H9 (cell line): ENCODE measurements at regions not wholly inside any gene's neighbourhood (a gene's known extent, or its start where the extent isn't known, plus 50 kb on each side); places are given as distances from the start of the nearest gene placed in this dataset.

ENCODE experiments used
- DNase-seq: peaks from one replicate; pipeline ENCODE4 v3.0.0-alpha.2; 2017
- H2AFZ ChIP-seq: one replicate; pipeline ENCODE4 v1.6.1; 2013; ENCODE audit warnings: mild to moderate bottlenecking, low read length, control low read depth, moderate library complexity
- H2AK5ac ChIP-seq: 2 replicates; pipeline ENCODE4 v1.6.1; 2013; ENCODE audit warnings: low read length, control low read depth, mixed read lengths; ENCODE audit not compliant: insufficient read length
- H2BK120ac ChIP-seq: one replicate; pipeline ENCODE4 v1.6.1; 2013; ENCODE audit warnings: low read depth, mild to moderate bottlenecking, low read length, control low read depth, inconsistent platforms; ENCODE audit not compliant: poor library complexity, severe bottlenecking
- H2BK12ac ChIP-seq: 2 replicates; pipeline ENCODE4 v1.6.1; 2013; ENCODE audit warnings: low read length, control low read depth, mixed read lengths, low read depth; ENCODE audit not compliant: insufficient read length
- H2BK15ac ChIP-seq: 2 replicates; pipeline ENCODE4 v1.6.1; 2013; ENCODE audit warnings: low read depth, low read length, control low read depth
- H2BK20ac ChIP-seq: one replicate; pipeline ENCODE4 v1.6.1; 2013; ENCODE audit warnings: low read depth, mild to moderate bottlenecking, low read length, control low read depth, inconsistent platforms; ENCODE audit not compliant: poor library complexity, severe bottlenecking
- H2BK5ac ChIP-seq: 2 replicates; pipeline ENCODE4 v1.6.1; 2013; ENCODE audit warnings: low read length, control low read depth, mixed read lengths; ENCODE audit not compliant: insufficient read length
- H3K14ac ChIP-seq: 2 replicates; pipeline ENCODE4 v1.6.1; 2013; ENCODE audit warnings: low read length, control low read depth; ENCODE audit not compliant: insufficient read depth
- H3K18ac ChIP-seq: 2 replicates; pipeline ENCODE4 v1.6.1; 2013; ENCODE audit warnings: low read depth, mild to moderate bottlenecking, mixed read lengths, low read length, control low read depth; ENCODE audit not compliant: insufficient read length
- H3K23ac ChIP-seq: 2 replicates; pipeline ENCODE4 v1.6.1; 2013; ENCODE audit warnings: low read length, control low read depth, mixed read lengths, low read depth; ENCODE audit not compliant: insufficient read length
- H3K23me2 ChIP-seq: 2 replicates; pipeline ENCODE4 v1.6.1; 2013; ENCODE audit warnings: low read depth, mild to moderate bottlenecking, mixed read lengths, low read length, control low read depth; ENCODE audit not compliant: insufficient read length, poor library complexity, severe bottlenecking
- H3K27ac ChIP-seq: 2 replicates; pipeline ENCODE4 v1.5.1; 2013; ENCODE audit warnings: low read length, control low read depth, mixed read lengths, low read depth; ENCODE audit not compliant: insufficient read length
- H3K27me3 ChIP-seq: 2 replicates; pipeline ENCODE4 v1.6.1; 2013; ENCODE audit warnings: low read length, control low read depth, inconsistent platforms; ENCODE audit not compliant: insufficient read depth
- H3K4ac ChIP-seq: 2 replicates; pipeline ENCODE4 v1.6.1; 2013; ENCODE audit warnings: low read depth, mild to moderate bottlenecking, control low read depth, inconsistent platforms, low read length, moderate library complexity
- H3K4me1 ChIP-seq: 2 replicates; pipeline ENCODE4 v1.6.1; 2013; ENCODE audit warnings: low read length, control low read depth, inconsistent platforms; ENCODE audit not compliant: insufficient read depth
- H3K4me2 ChIP-seq: 2 replicates; pipeline ENCODE4 v1.6.1; 2013; ENCODE audit warnings: low read length, control low read depth, mixed read lengths; ENCODE audit not compliant: insufficient read length, insufficient read depth
- H3K56ac ChIP-seq: 2 replicates; pipeline ENCODE4 v1.6.1; 2013; ENCODE audit warnings: low read depth, mild to moderate bottlenecking, mixed read lengths, low read length, control low read depth; ENCODE audit not compliant: insufficient read length
- H3K79me1 ChIP-seq: 2 replicates; pipeline ENCODE4 v1.6.1; 2013; ENCODE audit warnings: low read depth, mild to moderate bottlenecking, moderate library complexity, low read length, control low read depth, inconsistent platforms; ENCODE audit not compliant: insufficient read depth, poor library complexity, severe bottlenecking
- H3K79me2 ChIP-seq: 2 replicates; pipeline ENCODE4 v1.6.1; 2013; ENCODE audit warnings: low read length, control low read depth, inconsistent platforms; ENCODE audit not compliant: insufficient read depth
- H3K9ac ChIP-seq: 2 replicates; pipeline ENCODE4 v1.6.1; 2013; ENCODE audit warnings: low read length, control low read depth, mixed read lengths; ENCODE audit not compliant: insufficient read length; ENCODE audit errors: extremely low read depth
- H3K9me3 ChIP-seq: one replicate; pipeline ENCODE4 v1.6.1; 2013; ENCODE audit warnings: low read depth, low read length, inconsistent platforms; ENCODE audit not compliant: control insufficient read depth
- H3T11ph ChIP-seq: one replicate; pipeline ENCODE4 v1.6.1; 2013; ENCODE audit warnings: mild to moderate bottlenecking, low read length, control low read depth, inconsistent platforms
- H4K20me1 ChIP-seq: one replicate; pipeline ENCODE4 v1.6.1; 2013; ENCODE audit not compliant: control insufficient read depth, insufficient read length, insufficient read depth
- H4K5ac ChIP-seq: 2 replicates; pipeline ENCODE4 v1.6.1; 2013; ENCODE audit warnings: low read depth, mild to moderate bottlenecking, mixed read lengths, low read length, control low read depth; ENCODE audit not compliant: insufficient read length
- H4K8ac ChIP-seq: replicated peaks from 2 replicates; pipeline ENCODE4 v1.6.1; 2013; ENCODE audit warnings: low read length, control low read depth, mixed read lengths, low read depth; ENCODE audit not compliant: insufficient read length
- H4K91ac ChIP-seq: 2 replicates; pipeline ENCODE4 v1.6.1; 2013; ENCODE audit warnings: low read depth, mild to moderate bottlenecking, moderate library complexity, mixed read lengths, low read length, control low read depth; ENCODE audit not compliant: insufficient read length
- H3K27ac Mint-ChIP-seq, 3 experiments: 2 replicates in 2 of 3; 3 replicates in 1 of 3; pipeline ENCODE4 v1.8.0; 2020 to 2021; ENCODE audit warnings: mixed read lengths in 3 of 3, mild to moderate bottlenecking in 1 of 3, moderate library complexity in 1 of 3
- H3K27me3 Mint-ChIP-seq: 2 replicates; pipeline ENCODE4 v1.8.0; 2021; ENCODE audit warnings: low read depth, mild to moderate bottlenecking, moderate library complexity, mixed read lengths
- H3K36me3 Mint-ChIP-seq, 3 experiments: 2 replicates in 2 of 3; 3 replicates in 1 of 3; pipeline ENCODE4 v1.8.0; 2020 to 2021; ENCODE audit warnings: low read depth in 3 of 3, mixed read lengths in 3 of 3; ENCODE audit not compliant: insufficient read depth in 1 of 3
- H3K4me1 Mint-ChIP-seq, 2 experiments: 2 replicates each; pipeline ENCODE4 v1.8.0; 2020; ENCODE audit warnings: mixed read lengths in 2 of 2
- H3K4me3 Mint-ChIP-seq, 2 experiments: 2 replicates in 1 of 2; 3 replicates in 1 of 2; pipeline ENCODE4 v1.8.0; 2020 to 2021; ENCODE audit warnings: mild to moderate bottlenecking in 2 of 2, mixed read lengths in 2 of 2, moderate library complexity in 1 of 2
- H3K9me3 Mint-ChIP-seq, 2 experiments: 2 replicates in 1 of 2; 3 replicates in 1 of 2; pipeline ENCODE4 v1.8.0; 2020; ENCODE audit warnings: mild to moderate bottlenecking in 2 of 2, mixed read lengths in 2 of 2, moderate library complexity in 1 of 2
- CTCF ChIP-seq: fragments of 200-600 bp; sonication (generic); conservative IDR thresholded peaks from 3 replicates; pipeline ENCODE4 v1.8.0; 2021; ENCODE audit warnings: antibody characterized with exemption, mild to moderate bottlenecking
- WGBS: extraction: QIAGEN DNeasy Blood & Tissue Kit; methylation state at CpG from one replicate; pipeline ENCODE4 v1.1.7; 2013; ENCODE audit warnings: missing lambda C conversion rate, low lambda C conversion rate, mixed read lengths; ENCODE audit not compliant: insufficient read length; ENCODE audit errors: extremely low coverage; 5-methylcytosine and 5-hydroxymethylcytosine counted together

GRCh38 chr5:57568136-57568535 lies 85.5 kb upstream of the ACTBL2 start:
- no peak for TF ChIP-seq CTCF
- Histone ChIP-seq H3K27me3 (no peaks in the 10 kb centered on the region), H2BK20ac (no peak overlapping the region), H2BK5ac (no peak overlapping the region), H3K27ac (no peak overlapping the region), H3K23me2 (no peaks in the 10 kb centered on the region), H3K9me3 (no peaks in the 10 kb centered on the region), H3K79me2 (no peaks in the 10 kb centered on the region), H2BK120ac (no peak overlapping the region), H3K4ac (no peak overlapping the region), H3K4me1 (no peaks in the 10 kb centered on the region), H2BK12ac (no peak overlapping the region), H3K14ac (no peak overlapping the region), H4K8ac (no peak overlapping the region), H3K56ac (no peak overlapping the region), H2AFZ (no peak overlapping the region), H4K91ac (no peak overlapping the region), H3K4me2 (no peak overlapping the region), H3T11ph (no peak overlapping the region), H4K5ac (no peak overlapping the region), H3K9ac (no peak overlapping the region), H4K20me1 (no peaks in the 10 kb centered on the region), H3K18ac (no peak overlapping the region), H3K23ac (no peak overlapping the region), H3K79me1 (no peaks in the 10 kb centered on the region), H2AK5ac (no peak overlapping the region), H2BK15ac (no peak overlapping the region)
- Mint-ChIP-seq H3K36me3 (no peaks in the 10 kb centered on the region), H3K9me3 (no peaks in the 10 kb centered on the region), H3K4me3 (no peak overlapping the region), H3K4me1 (no peaks in the 10 kb centered on the region), H3K27me3 (no peaks in the 10 kb centered on the region; the same call in 1 of the 2 replicates), H3K27ac (no peak overlapping the region)
- no peak for DNase-seq
- WGBS: no CpG with 5 or more reads among the region's 3 CpGs
